GM12874 (cell line): ENCODE measurements at regions not wholly inside any gene's neighbourhood (a gene's known extent, or its start where the extent isn't known, plus 50 kb on each side); places are given as distances from the start of the nearest gene placed in this dataset.

Experiments
- TF ChIP-seq, protein P1 (sequence below): IDR thresholded peaks from 2 replicates; pipeline ENCODE4 v1.5.1; 2011; ENCODE audit warnings: low read depth, mild to moderate bottlenecking, control low read depth, low read length, moderate library complexity; ENCODE audit not compliant: insufficient read depth

DNA sequence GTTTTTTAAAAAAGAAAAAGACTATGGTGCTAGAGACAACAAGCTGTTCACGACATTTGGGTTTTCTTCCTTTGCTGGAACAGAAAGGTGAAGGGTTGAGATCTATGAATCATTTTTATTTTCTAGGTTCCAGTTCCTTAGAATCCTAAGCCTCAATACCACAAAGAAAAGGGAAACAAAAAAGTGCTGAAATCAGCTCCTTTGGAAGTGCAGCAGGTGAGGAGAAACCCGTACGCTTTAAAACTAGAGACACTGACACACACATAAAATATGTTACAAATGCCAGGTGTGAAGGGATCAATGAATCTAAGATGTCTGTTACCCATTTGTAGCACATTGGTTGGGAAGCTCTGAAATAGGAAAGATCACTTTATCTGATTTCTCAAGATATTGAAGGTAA, 125.2 kb downstream of the AREG start:
- TF ChIP-seq, protein P1, sequence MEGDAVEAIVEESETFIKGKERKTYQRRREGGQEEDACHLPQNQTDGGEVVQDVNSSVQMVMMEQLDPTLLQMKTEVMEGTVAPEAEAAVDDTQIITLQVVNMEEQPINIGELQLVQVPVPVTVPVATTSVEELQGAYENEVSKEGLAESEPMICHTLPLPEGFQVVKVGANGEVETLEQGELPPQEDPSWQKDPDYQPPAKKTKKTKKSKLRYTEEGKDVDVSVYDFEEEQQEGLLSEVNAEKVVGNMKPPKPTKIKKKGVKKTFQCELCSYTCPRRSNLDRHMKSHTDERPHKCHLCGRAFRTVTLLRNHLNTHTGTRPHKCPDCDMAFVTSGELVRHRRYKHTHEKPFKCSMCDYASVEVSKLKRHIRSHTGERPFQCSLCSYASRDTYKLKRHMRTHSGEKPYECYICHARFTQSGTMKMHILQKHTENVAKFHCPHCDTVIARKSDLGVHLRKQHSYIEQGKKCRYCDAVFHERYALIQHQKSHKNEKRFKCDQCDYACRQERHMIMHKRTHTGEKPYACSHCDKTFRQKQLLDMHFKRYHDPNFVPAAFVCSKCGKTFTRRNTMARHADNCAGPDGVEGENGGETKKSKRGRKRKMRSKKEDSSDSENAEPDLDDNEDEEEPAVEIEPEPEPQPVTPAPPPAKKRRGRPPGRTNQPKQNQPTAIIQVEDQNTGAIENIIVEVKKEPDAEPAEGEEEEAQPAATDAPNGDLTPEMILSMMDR: no peak

DNA sequence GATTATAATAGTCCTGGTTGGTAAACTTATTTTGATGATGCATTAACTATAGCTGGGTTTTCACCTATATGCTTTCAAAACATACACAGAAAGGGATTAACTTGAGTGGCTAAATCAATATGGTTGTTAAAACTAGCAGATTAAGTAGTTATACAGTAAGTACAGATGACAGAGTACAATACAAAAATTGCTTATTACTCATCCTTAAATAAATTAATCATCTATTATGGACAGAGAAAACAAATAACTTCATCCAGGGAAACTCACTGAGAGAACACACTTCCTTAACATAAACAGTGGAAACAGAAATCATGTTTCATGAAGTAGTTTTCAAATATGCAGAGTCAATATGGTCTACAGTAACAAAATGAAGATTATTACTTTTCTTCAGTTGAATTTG, 133.4 kb downstream of the AREG start:
- TF ChIP-seq, protein P1: no peak

DNA sequence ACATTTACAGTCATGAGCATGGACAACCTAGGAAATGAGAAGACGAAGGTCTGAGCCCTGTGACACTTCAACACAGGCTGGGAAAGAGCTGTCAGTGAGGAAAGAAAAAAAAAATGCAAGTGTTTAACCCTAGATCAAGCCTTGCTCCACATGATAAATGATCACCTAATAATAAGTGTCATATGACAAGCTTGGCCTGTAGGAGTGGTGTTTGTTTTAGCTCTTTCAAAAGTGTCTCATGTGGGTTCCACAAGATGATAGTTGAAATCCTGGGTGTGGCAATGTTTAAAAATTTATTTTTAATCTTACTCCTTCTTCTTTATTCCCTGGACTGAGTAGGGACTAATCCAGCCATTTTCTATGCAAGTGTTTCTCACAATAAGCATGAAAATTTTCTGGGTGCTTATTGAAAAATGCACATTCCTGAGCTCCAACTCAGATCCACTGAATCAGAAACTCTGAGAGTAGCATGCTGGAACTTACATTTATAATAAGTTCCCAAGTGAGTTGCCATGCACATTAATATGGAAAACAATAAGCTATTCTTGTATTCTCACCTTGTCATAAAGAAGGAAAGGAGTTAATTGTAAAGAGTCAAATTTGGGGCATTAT, 138.3 kb downstream of the AREG start:
- TF ChIP-seq, protein P1: no peak

DNA sequence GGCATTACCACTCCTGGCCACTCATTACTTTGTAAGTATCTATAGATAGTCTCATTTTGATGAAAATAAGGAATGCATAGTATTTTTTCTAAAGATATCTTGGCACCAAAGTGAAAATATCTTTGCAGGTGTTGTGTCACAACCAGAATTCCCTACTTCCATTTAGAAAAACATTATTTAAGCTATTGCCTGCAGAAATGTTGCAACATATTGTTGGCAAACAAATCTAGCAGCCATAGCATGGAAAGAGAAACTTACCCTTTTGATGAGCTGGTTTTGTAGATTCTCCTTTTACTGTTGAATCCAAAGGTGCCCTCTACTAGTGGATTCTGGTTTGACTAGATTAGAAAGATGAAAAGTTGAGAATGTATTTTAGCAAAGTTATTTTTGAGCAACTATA, 138.8 kb downstream of the AREG start:
- TF ChIP-seq, protein P1: no peak

DNA sequence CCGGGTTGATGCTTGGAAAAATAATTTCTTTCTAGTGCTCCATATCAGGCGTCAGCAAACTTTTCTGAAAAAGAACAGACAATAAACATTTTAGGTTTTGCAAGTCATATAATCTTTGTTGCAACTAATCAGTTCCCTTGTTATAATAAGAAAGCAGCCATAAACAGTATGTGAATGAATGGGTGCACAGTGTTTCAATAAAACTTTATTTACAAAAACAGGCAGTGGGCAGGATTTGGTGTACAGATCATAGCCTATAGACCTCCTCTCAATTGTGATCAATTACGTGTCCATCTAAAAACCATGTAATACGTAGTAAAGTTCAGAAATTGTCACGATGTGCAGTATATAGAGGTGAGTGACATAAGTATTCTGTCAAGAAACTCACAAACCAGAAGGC, 143.4 kb downstream of the AREG start:
- TF ChIP-seq, protein P1: no peak

DNA sequence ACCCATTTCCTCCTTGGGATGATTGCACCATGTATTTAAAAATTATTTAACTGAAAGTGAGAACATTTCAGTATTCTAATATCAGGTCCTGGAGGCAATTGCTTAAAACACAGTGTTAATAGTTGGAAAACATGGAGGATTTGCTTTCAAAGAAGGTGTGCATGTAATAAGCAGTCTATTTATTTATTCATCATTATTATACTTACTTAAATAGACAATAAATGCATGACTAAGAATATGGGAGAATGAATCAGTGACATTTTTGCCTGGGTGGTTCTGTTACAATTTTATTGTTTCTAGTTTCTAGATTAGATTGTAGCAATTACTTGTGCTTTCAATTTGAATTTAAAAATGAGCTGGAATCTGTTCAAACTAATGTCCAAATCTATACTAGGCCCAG, 145.5 kb downstream of the AREG start:
- TF ChIP-seq, protein P1: no peak

DNA sequence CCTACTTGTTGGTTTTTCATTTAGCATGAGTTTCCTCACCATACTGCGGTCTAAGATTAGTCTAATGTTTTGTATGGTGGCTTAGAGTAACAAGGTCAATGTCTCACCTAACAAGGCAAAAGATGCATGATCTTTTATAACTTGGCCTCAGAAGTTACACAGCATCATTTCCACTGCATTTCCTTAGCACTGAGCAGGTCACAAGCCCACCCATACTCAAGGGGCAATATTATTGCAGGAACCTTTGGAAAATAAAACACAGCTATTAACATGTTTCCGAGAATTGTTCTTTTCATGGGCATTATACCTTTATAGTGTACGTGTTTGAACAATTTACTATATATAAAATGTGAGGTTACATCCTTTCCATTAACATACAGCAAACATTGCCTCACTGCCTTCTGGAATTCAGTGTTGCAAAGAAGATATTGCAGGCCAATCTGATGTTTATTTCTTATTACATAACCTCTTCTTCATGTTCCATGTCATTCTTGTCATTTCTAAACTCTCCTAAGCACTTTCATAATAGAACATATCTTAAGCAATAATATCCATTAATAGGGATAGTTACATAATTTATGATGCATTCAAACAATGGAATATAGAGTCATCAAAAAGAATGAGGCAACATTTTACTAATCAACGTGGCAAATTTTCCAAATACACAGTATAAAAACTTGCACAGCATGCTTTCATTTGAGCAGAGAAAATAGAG, 153.8 kb downstream of the AREG start:
- TF ChIP-seq, protein P1: no peak
